GM12878 (cell line): ENCODE measurements at regions not wholly inside any gene's neighbourhood (a gene's known extent, or its start where the extent isn't known, plus 50 kb on each side); places are given as distances from the start of the nearest gene placed in this dataset.

Experiments used
- ATAC-seq: fragments of 200-7000 bp; cut with Tn5 transposase; 3 replicates; pipeline ENCODE4 v1.9.1; 2020; ENCODE audit warnings: mild to moderate bottlenecking, moderate library complexity
- BruUV-seq: library from RNA; stranded (reverse); fragments of 400-500 nt; replicated peaks from 2 replicates; lab custom pipeline; 2021; lab: Mats Ljungman, UMichigan
- CTCF ChIA-PET: fragments of 300-600 bp; sonication (Branson Sonifier 250); formaldehyde crosslinking; extraction: SDS; loops from one replicate; lab custom pipeline; 2021; ENCODE audit warnings: inconsistent platforms; lab: Yijun Ruan, JAX
- POLR2A ChIA-PET: fragments of 350-600 bp; formaldehyde crosslinking; extraction: SDS; loops from one replicate; lab custom pipeline; 2021; ENCODE audit warnings: inconsistent platforms; lab: Charles Lee
- RAD21 ChIA-PET: fragments of 300-600 bp; sonication (Branson Sonifier 250); formaldehyde crosslinking; loops from one replicate; lab custom pipeline; 2023; ENCODE audit warnings: antibody characterized with exemption; ENCODE audit not compliant: unreplicated experiment; lab: Charles Lee
- SMC1A ChIA-PET: fragments of 300-600 bp; sonication (Branson Sonifier 250); formaldehyde crosslinking; loops from one replicate; lab custom pipeline; 2023; ENCODE audit not compliant: unreplicated experiment, uncharacterized antibody; lab: Charles Lee
- DNase-seq: peaks from one replicate; pipeline ENCODE4 v3.0.0-alpha.2; 2011; ENCODE audit warnings: low read depth, low spot score
- FAIRE-seq: peaks from 3 replicates; lab custom pipeline; 2011; peaks lifted over from hg19 to GRCh38; lab: Jason Lieb, UNC
- H2AFZ ChIP-seq: 2 replicates; pipeline ENCODE4 v1.6.0; 2011; ENCODE audit warnings: low read depth, low read length, control low read depth; ENCODE audit not compliant: control insufficient read depth
- H3K27ac ChIP-seq: 2 replicates; pipeline ENCODE4 v1.5.1; 2011; ENCODE audit warnings: control low read depth; ENCODE audit not compliant: control insufficient read depth, insufficient read depth
- H3K27me3 ChIP-seq, 2 experiments: replicated peaks in 1 of 2; 2 replicates each; pipeline versions ENCODE4 v1.6.0 to v1.6.1; 2011; ENCODE audit warnings: low read length in 1 of 2; ENCODE audit not compliant: control insufficient read depth in 2 of 2, insufficient read depth in 2 of 2
- H3K36me3 ChIP-seq, 2 experiments: 2 replicates each; pipeline ENCODE4 v1.5.1; 2011; ENCODE audit warnings: low read length in 1 of 2; ENCODE audit not compliant: control insufficient read depth in 2 of 2, insufficient read depth in 2 of 2
- H3K4me1 ChIP-seq: 2 replicates; pipeline ENCODE4 v1.6.1; 2011; ENCODE audit warnings: mild to moderate bottlenecking, low read length, moderate library complexity, mixed read lengths; ENCODE audit not compliant: control insufficient read depth, insufficient read depth
- H3K4me2 ChIP-seq: 2 replicates; pipeline ENCODE4 v1.6.0; 2011; ENCODE audit warnings: control low read depth; ENCODE audit not compliant: control insufficient read depth, insufficient read depth
- H3K4me3 ChIP-seq: fragments of 200-600 bp; sonication (generic); 2 replicates; pipeline ENCODE4 v1.5.1; 2016
- H3K79me2 ChIP-seq: 2 replicates; pipeline ENCODE4 v1.6.0; 2011; ENCODE audit warnings: low read length; ENCODE audit not compliant: control insufficient read depth, insufficient read depth
- H3K9ac ChIP-seq: 2 replicates; pipeline ENCODE4 v1.8.0; 2011; ENCODE audit warnings: low read length, control low read depth, mixed read lengths; ENCODE audit not compliant: control insufficient read depth, insufficient read depth
- H3K9me3 ChIP-seq: replicated peaks from 3 replicates; pipeline ENCODE4 v1.5.1; 2011; ENCODE audit warnings: mild to moderate bottlenecking, low read length; ENCODE audit not compliant: control insufficient read depth, insufficient read depth
- H4K20me1 ChIP-seq: 2 replicates; pipeline ENCODE4 v1.6.0; 2011; ENCODE audit not compliant: control insufficient read depth, insufficient read depth
- BHLHE40 ChIP-seq, 2 experiments: fragments of 450-650 bp in 1 of 2; IDR thresholded peaks; 2 replicates each; pipeline ENCODE4 v1.6.1; 2011 to 2017; ENCODE audit warnings: low read depth in 2 of 2, borderline replicate concordance in 1 of 2, improper control_type of control experiment in 1 of 2, low read length in 1 of 2, mild to moderate bottlenecking in 1 of 2
- CREM ChIP-seq: IDR thresholded peaks from 2 replicates; pipeline ENCODE4 v1.6.1; 2014; ENCODE audit warnings: antibody characterized with exemption, low read depth
- CTCF ChIP-seq, 3 experiments: IDR thresholded peaks in 2 of 3; conservative IDR thresholded peaks in 1 of 3; 2 replicates each; pipeline ENCODE4 v1.5.1; 2011; ENCODE audit warnings: low read depth in 3 of 3, low read length in 3 of 3, mild to moderate bottlenecking in 3 of 3, control low read depth in 2 of 3, moderate library complexity in 2 of 3, inconsistent platforms in 1 of 3, mixed read lengths in 1 of 3; ENCODE audit not compliant: control insufficient read depth in 2 of 3, insufficient read depth in 1 of 3; ENCODE audit errors: extremely low read depth in 1 of 3
- FOS ChIP-seq: IDR thresholded peaks from 3 replicates; pipeline ENCODE4 v1.6.1; 2011; ENCODE audit warnings: borderline replicate concordance; ENCODE audit not compliant: insufficient read length; ENCODE audit errors: extremely low read depth
- NFIC ChIP-seq: IDR thresholded peaks from 2 replicates; pipeline ENCODE4 v1.6.1; 2012; ENCODE audit warnings: low read depth, mild to moderate bottlenecking, inconsistent platforms, low read length, moderate library complexity
- RUNX3 ChIP-seq: IDR thresholded peaks from 2 replicates; pipeline ENCODE4 v1.6.1; 2012; ENCODE audit warnings: low read length, inconsistent platforms
- SUZ12 ChIP-seq: fragments of 200-600 bp; sonication (generic); IDR thresholded peaks from one replicate; pipeline ENCODE4 v1.6.1; 2018; ENCODE audit warnings: antibody characterized with exemption, mild to moderate bottlenecking; ENCODE audit not compliant: unreplicated experiment
- WRNIP1 ChIP-seq: IDR thresholded peaks from 2 replicates; pipeline ENCODE4 v1.6.1; 2011; ENCODE audit warnings: low read depth, low read length, improper control_type of control experiment, borderline replicate concordance
- YBX1 ChIP-seq: fragments of 450-650 bp; IDR thresholded peaks from 2 replicates; pipeline ENCODE4 v1.6.1; 2016; ENCODE audit warnings: antibody characterized with exemption
- ZNF207 ChIP-seq: fragments of 450-650 bp; IDR thresholded peaks from 2 replicates; pipeline ENCODE4 v1.6.1; 2014; ENCODE audit warnings: antibody characterized with exemption, mild to moderate bottlenecking, borderline replicate concordance
- WGBS: methylation state at CpG from one replicate; pipeline ENCODE4 v1.1.6; 2016; ENCODE audit warnings: low lambda C conversion rate; ENCODE audit not compliant: insufficient replicate concordance, insufficient coverage; ENCODE audit errors: missing lambda C conversion rate; 5-methylcytosine and 5-hydroxymethylcytosine counted together
- in situ Hi-C: fragments of 300-500 bp; cut with MboI; formaldehyde crosslinking; loops from 9 replicates; pipeline ENCODE4 v1.14.3; 2018; ENCODE audit warnings: mixed read lengths
- intact Hi-C: fragments of 100-400 bp; cut with micrococcal nuclease; formaldehyde crosslinking; loops from one replicate; pipeline ENCODE4 v1.14.2; 2022; ENCODE audit not compliant: unreplicated experiment
- TF ChIP-seq, protein P1 (sequence below): fragments of 450-650 bp; IDR thresholded peaks from 2 replicates; pipeline ENCODE4 v1.6.1; 2016; ENCODE audit warnings: mild to moderate bottlenecking

- ATAC-seq: no peak
- TF ChIP-seq YBX1 (no peak), CTCF (IDR thresholded peaks at IDR 0.05 in 2 of 3, conservative IDR thresholded peaks at IDR 0.05 in 1 of 3; ENCODE audit: control insufficient read depth in 2 of 3, extremely low read depth in 1 of 3, insufficient read depth in 1 of 3, low read depth in 3 of 3, low read length in 3 of 3) (no peak), SUZ12 (no peak), WRNIP1 (no peak), RUNX3 (no peak)
- H2AFZ ChIP-seq: no peak overlapping the region
- RAD21 ChIA-PET: no interaction called here
- H4K20me1 ChIP-seq: no peaks in the 10 kb centered on the region
- no peaks in the 10 kb centered on the region; a peak in 1 of 4 replicates for H3K27me3 ChIP-seq
- H3K4me3 ChIP-seq: no peak overlapping the region
- DNase-seq: no peak
- intact Hi-C loops (no loop called here), in situ Hi-C loops (no loop called here)
- no peak overlapping the region for H3K9ac ChIP-seq
- 19% methylated on average over 2 of the region's 2 CpGs for WGBS
- SMC1A ChIA-PET: no interaction called here
- H3K27ac ChIP-seq: no peak overlapping the region
- no peaks in the 10 kb centered on the region for H3K9me3 ChIP-seq
- no peaks in the 10 kb centered on the region for H3K79me2 ChIP-seq
- no peaks in the 10 kb centered on the region for H3K36me3 ChIP-seq
- no peak overlapping the region for H3K4me2 ChIP-seq
- CTCF ChIA-PET: interaction anchor here (1.5 kb wide), 1 partner anchor 9 kb away, joined by 3 read pairs; no protein-coding TSS in a partner anchor
- no peaks in the 10 kb centered on the region for H3K4me1 ChIP-seq
- FAIRE-seq: no peak
- BruUV-seq: no TSS peak
- POLR2A ChIA-PET: no interaction called here
Measured at GRCh38 chr3:117687096-117687495, 977.5 kb downstream of the TUSC7 start.

- ChIA-PET RAD21 (no interaction called here), CTCF (no interaction called here), SMC1A (no interaction called here), POLR2A (no interaction called here)
- WGBS: 19% methylated on average over 3 of the region's 3 CpGs
- no peak for FAIRE-seq
- no peak for DNase-seq
- H3K27me3 ChIP-seq: no peaks in the 10 kb centered on the region; a peak in 1 of 4 replicates
- no peaks in the 10 kb centered on the region for H3K4me1 ChIP-seq
- no peak overlapping the region for H3K4me3 ChIP-seq
- no peaks in the 10 kb centered on the region for H4K20me1 ChIP-seq
- no peak overlapping the region for H3K4me2 ChIP-seq
- in situ Hi-C loops (no loop called here), intact Hi-C loops (no loop called here)
- no TSS peak for BruUV-seq
- no peak overlapping the region for H3K27ac ChIP-seq
- no peak overlapping the region for H2AFZ ChIP-seq
- TF ChIP-seq, protein P1, sequence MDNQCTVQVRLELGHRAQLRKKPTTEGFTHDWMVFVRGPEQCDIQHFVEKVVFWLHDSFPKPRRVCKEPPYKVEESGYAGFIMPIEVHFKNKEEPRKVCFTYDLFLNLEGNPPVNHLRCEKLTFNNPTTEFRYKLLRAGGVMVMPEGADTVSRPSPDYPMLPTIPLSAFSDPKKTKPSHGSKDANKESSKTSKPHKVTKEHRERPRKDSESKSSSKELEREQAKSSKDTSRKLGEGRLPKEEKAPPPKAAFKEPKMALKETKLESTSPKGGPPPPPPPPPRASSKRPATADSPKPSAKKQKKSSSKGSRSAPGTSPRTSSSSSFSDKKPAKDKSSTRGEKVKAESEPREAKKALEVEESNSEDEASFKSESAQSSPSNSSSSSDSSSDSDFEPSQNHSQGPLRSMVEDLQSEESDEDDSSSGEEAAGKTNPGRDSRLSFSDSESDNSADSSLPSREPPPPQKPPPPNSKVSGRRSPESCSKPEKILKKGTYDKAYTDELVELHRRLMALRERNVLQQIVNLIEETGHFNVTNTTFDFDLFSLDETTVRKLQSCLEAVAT: no peak
- TF ChIP-seq FOS: no peak
- no peak for TF ChIP-seq NFIC
- no peak for TF ChIP-seq ZNF207
- TF ChIP-seq BHLHE40 (IDR thresholded peaks at IDR 0.05; ENCODE audit: borderline replicate concordance in 1 of 2, low read depth in 2 of 2, low read length in 1 of 2): no peak
- no peak for TF ChIP-seq CREM
- no peak for ATAC-seq
- H3K9me3 ChIP-seq: no peaks in the 10 kb centered on the region
- H3K79me2 ChIP-seq: no peaks in the 10 kb centered on the region
- no peaks in the 10 kb centered on the region for H3K36me3 ChIP-seq
- H3K9ac ChIP-seq: no peak overlapping the region
Measured at GRCh38 chr3:117688583-117688982, 979.0 kb downstream of the TUSC7 start.
